Motor neuron (in vitro differentiated cells): ENCODE measurements at regions not wholly inside any gene's neighbourhood (a gene's known extent, or its start where the extent isn't known, plus 50 kb on each side); places are given as distances from the start of the nearest gene placed in this dataset.
A peak's percentile ranks its signal among the peaks of the same experiment; 100 is the strongest.
"Not testable (repeated sequence)": the region's sequence is repeated elsewhere in the genome, so short reads cannot be mapped to it uniquely, and the experiment has no call there.

Experiments
- ATAC-seq, 8 experiments: fragments of 200-7000 bp; cut with Tn5 transposase; replicated peaks in 6 of 8; 2 replicates each; pipeline ENCODE4 v1.8.0; 2021; ENCODE audit warnings: mild to moderate bottlenecking in 8 of 8, moderate library complexity in 8 of 8
- H3K27ac ChIP-seq, 2 donors: fragments of 250-450 bp; sonication (Bioruptor Pico); 2 replicates each; pipeline ENCODE4 v1.9.0; 2021; ENCODE audit warnings: antibody characterized with exemption in 2 of 2, mild to moderate bottlenecking in 2 of 2, moderate library complexity in 1 of 2
- H3K4me1 ChIP-seq, 2 donors: fragments of 250-450 bp; sonication (Bioruptor Pico); replicated peaks in 1 of 2; 2 replicates each; pipeline ENCODE4 v1.6.1; 2021; ENCODE audit warnings: antibody characterized with exemption in 2 of 2, mild to moderate bottlenecking in 2 of 2, moderate library complexity in 1 of 2
- H3K4me3 ChIP-seq, 5 donors: fragments of 250-450 bp; sonication (Bioruptor Pico); 2 replicates each; pipeline ENCODE4 v1.9.0; 2021; ENCODE audit warnings: antibody characterized with exemption in 5 of 5, mild to moderate bottlenecking in 5 of 5, moderate library complexity in 4 of 5
- WGBS, 10 experiments: fragments of 450-650 bp; shearing (Covaris generic); methylation state at CpG; one replicate each; pipeline ENCODE4 v1.0.0; 2022; 5-methylcytosine and 5-hydroxymethylcytosine counted together
- in situ Hi-C, 9 experiments: fragments of 400-800 bp; cut with MboI; loops; one replicate each; pipeline ENCODE4 v1.15.0; 2021; ENCODE audit warnings: low sequenced_read_pairs in 9 of 9, low pct_unique_long_range_greater_than_20kb in 2 of 9; ENCODE audit not compliant: unreplicated experiment in 9 of 9

GRCh38 chr4:84312426-84313012, 186.6 kb downstream of the NKX6-1 start:
- peak in 5 of 8 experiments; percentile 22 to 74 (median 58) for ATAC-seq
- Histone ChIP-seq H3K4me1 (peaks cover 0 to 5% of the 10 kb centered on the region in 2 donors), H3K4me3 (no peak overlapping the region), H3K27ac (no peak overlapping the region)
- in situ Hi-C loops, result no loop called here
- WGBS, 10 experiments, result 0 to 93% (median 85%) methylated on average over 1 to 6 of the region's 6 CpGs; no CpG with 5 or more reads in 3 of the 10 experiments

DNA sequence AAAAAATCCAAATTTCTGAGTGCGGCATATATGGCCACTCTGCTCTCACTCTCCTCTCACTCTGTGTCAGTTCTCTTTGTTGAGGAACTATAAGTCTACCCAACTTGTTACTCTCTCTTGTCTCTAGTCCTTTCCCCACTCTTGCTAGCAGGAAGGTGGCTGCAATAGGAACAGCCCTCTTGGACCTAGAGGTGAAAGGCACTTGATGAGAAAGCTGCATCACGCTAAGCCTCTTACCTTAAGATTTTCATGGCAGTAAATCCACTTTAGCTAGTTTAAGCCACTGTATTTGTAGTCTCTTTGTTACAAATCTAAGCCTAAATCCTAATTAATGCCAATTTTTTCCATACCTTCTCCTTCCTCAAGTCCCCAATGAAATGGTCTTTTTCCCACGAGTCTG, 189.9 kb downstream of the NKX6-1 start:
- Histone ChIP-seq H3K27ac (no peak overlapping the region), H3K4me1 (peaks cover 0 to 5% of the 10 kb centered on the region in 2 donors), H3K4me3 (no peak overlapping the region)
- in situ Hi-C loops, result no loop called here
- no peak for ATAC-seq
- 0 to 100% (median 92%) methylated on average over 1 to 3 of the region's 3 CpGs; no CpG with 5 or more reads in 2 of the 10 experiments for WGBS, 10 experiments

- ATAC-seq, result peak in 1 of 8 experiments; percentile 19
- H3K4me1 ChIP-seq, in situ Hi-C loops: not testable (repeated sequence)
- WGBS, 10 experiments, result 0 to 100% (median 38%) methylated on average over 1 to 4 of the region's 27 CpGs; no CpG with 5 or more reads in 1 of the 10 experiments
- H3K4me3 ChIP-seq, result peak overlapping the region in 4 of 5 donors; percentile 21 to 64 (median 22)
- peak overlapping the region in 1 of 2 donors; percentile 62 for H3K27ac ChIP-seq
Observed at GRCh38 chr4:84298719-84299254, 200.3 kb downstream of the NKX6-1 start.

GRCh38 chr4:84298023-84298718, 200.9 kb downstream of the NKX6-1 start:
- ATAC-seq, result peak in 1 of 8 experiments; percentile 7
- in situ Hi-C loops, result no loop called here
- Histone ChIP-seq H3K4me1 (no peaks in the 10 kb centered on the region), H3K27ac (peak overlapping the region in 1 of 2 donors; percentile 62), H3K4me3 (peak overlapping the region in 4 of 5 donors; percentile 21 to 64 (median 22))
- WGBS, 10 experiments, result 0 to 92% (median 63%) methylated on average over 1 to 2 of the region's 2 CpGs; no CpG with 5 or more reads in 1 of the 10 experiments

GRCh38 chr4:84291969-84292368, 207.1 kb downstream of the NKX6-1 start:
- in situ Hi-C loops, result no loop called here
- 0 to 90% (median 64%) methylated on average over 1 to 2 of the region's 2 CpGs for WGBS, 10 experiments
- Histone ChIP-seq H3K4me1 (no peaks in the 10 kb centered on the region), H3K27ac (no peak overlapping the region), H3K4me3 (no peak overlapping the region)
- no peak for ATAC-seq

GRCh38 chr4:84286048-84286447, 213.0 kb downstream of the NKX6-1 start:
- ATAC-seq, result no peak
- Histone ChIP-seq H3K4me3 (no peak overlapping the region), H3K27ac (no peak overlapping the region), H3K4me1 (peaks cover 6 to 10% of the 10 kb centered on the region in 2 donors)
- in situ Hi-C loops, result no loop called here
- WGBS, 10 experiments, result 0 to 100% (median 88%) methylated on average over 1 to 2 of the region's 5 CpGs; no CpG with 5 or more reads in 7 of the 10 experiments

GRCh38 chr4:84279678-84280077, 219.4 kb downstream of the NKX6-1 start:
- WGBS, 10 experiments, result 0 to 100% (median 65%) methylated on average over 1 of the region's 1 CpG; no CpG with 5 or more reads in 2 of the 10 experiments
- no peak overlapping the region for H3K27ac ChIP-seq
- in situ Hi-C loops, result no loop called here
- peaks cover 6 to 21% of the 10 kb centered on the region in 2 donors for H3K4me1 ChIP-seq
- H3K4me3 ChIP-seq, result no peak overlapping the region
- peak in 6 of 8 experiments; percentile 28 to 77 (median 44) for ATAC-seq

- Histone ChIP-seq H3K4me1 (peaks cover 6 to 21% of the 10 kb centered on the region in 2 donors), H3K27ac (no peak overlapping the region), H3K4me3 (no peak overlapping the region)
- WGBS, 10 experiments, result 43 to 100% (median 75%) methylated on average over 1 to 2 of the region's 2 CpGs
- in situ Hi-C loops, result no loop called here
- no peak for ATAC-seq
Observed at GRCh38 chr4:84277923-84278322, 221.2 kb downstream of the NKX6-1 start.

DNA sequence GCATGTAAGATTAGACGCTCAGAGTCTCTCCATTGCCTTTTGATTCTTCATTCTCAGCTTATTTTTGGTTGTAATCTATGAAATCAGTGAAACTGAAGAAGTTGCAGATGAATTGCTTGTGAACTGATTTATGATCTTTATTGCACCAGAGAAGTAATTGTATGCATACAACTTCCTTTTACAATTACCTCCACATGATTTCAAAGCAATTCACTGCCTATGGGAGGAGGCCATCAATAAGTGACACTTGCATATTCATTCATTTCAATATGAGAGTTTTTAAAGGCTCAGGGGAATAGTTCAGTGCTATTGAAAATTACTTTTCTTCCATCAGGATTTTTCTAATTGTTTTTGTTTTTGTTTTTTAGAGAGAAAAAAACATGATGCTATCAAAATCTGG, 222.3 kb downstream of the NKX6-1 start:
- Histone ChIP-seq H3K4me1 (peaks cover 0 to 14% of the 10 kb centered on the region in 2 donors), H3K4me3 (no peak overlapping the region), H3K27ac (no peak overlapping the region)
- 0 to 100% (median 50%) methylated on average over 1 of the region's 1 CpG; no CpG with 5 or more reads in 3 of the 10 experiments for WGBS, 10 experiments
- in situ Hi-C loops, result no loop called here
- peak in 2 of 8 experiments; percentile 48 to 73 for ATAC-seq

GRCh38 chr4:84269536-84270044, 229.5 kb downstream of the NKX6-1 start:
- ATAC-seq, result peak in 4 of 8 experiments; percentile 44 to 62 (median 56)
- in situ Hi-C loops, result loop anchor here in 1 of 9 experiments (25.0 kb wide), 2 partner anchors 357 to 507 kb away; no protein-coding TSS in a partner anchor
- Histone ChIP-seq H3K4me3 (no peak overlapping the region), H3K4me1 (peaks cover 4 to 8% of the 10 kb centered on the region in 2 donors), H3K27ac (no peak overlapping the region)

- in situ Hi-C loops, result loop anchor here in 1 of 9 experiments (25.0 kb wide), 2 partner anchors 352 to 502 kb away; no protein-coding TSS in a partner anchor
- ATAC-seq, result no peak
- Histone ChIP-seq H3K4me3 (no peak overlapping the region), H3K4me1 (peaks cover under 1 to 2% of the 10 kb centered on the region in 2 donors), H3K27ac (no peak overlapping the region)
Observed at GRCh38 chr4:84264652-84265051, 234.4 kb downstream of the NKX6-1 start.

DNA sequence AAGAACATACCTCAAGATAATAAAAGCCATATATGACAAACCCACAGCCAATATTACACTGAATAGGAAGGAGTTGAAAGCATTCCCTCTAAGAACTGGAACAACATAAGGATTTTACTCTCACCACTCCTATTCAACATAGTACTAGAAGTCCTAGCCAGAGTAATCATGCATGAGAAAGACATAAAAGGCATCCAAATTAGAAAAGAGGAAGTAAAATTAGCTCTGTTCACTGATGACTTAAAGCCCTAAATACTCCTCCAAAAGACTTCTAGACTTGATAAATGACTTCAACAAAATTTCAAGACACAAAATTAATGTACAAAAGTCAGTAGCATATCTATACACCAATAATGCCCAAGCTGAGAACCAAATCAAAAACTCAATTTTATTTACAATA, 235.7 kb downstream of the NKX6-1 start:
- Histone ChIP-seq H3K4me1 (no peaks in the 10 kb centered on the region), H3K4me3 (no peak overlapping the region), H3K27ac (no peak overlapping the region)
- in situ Hi-C loops, result loop anchor here in 1 of 9 experiments (25.0 kb wide), 2 partner anchors 351 to 501 kb away; no protein-coding TSS in a partner anchor
- ATAC-seq, result no peak

DNA sequence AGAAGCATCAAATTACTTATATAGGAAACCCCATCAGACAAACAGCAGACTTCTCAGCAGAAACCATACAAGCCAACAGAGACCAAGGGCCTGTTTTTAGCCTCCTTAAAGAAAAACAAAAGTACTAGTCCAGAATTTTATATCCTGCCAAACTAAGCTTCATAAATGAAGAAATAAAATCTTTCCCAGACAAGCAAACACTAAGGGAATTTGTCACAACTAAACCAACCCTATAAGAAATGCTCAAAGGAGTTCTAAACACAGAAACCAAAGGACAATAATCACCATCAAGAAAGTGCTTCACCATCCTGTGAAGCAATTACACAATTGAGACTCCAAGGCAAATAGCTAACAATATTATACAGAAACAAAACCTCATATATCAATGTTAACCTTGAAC, 238.6 kb downstream of the NKX6-1 start:
- H3K4me3 ChIP-seq, result no peak overlapping the region
- H3K27ac ChIP-seq, result no peak overlapping the region
- in situ Hi-C loops, result loop anchor here in 1 of 9 experiments (25.0 kb wide), 2 partner anchors 348 to 498 kb away; no protein-coding TSS in a partner anchor
- ATAC-seq, result no peak
- no peaks in the 10 kb centered on the region for H3K4me1 ChIP-seq
